ENCODE measurements at regions not wholly inside any gene's neighbourhood (a gene's known extent, or its start where the extent isn't known, plus 50 kb on each side); places are given as distances from the start of the nearest gene placed in this dataset.

- no peak for TF ChIP-seq CTCF (conservative IDR thresholded peaks at IDR 0.05; ENCODE audit: low read length)
- no peak for TF ChIP-seq EZH2phosphoT487 (IDR thresholded peaks at IDR 0.05; ENCODE audit: borderline replicate concordance)
These were observed 127.3 kb upstream of the TUT7 start for GRCh38 chr9:86481466-86481865.

Measured in Loucy (cell line).